Upper lobe of left lung (tissue), 6 donors: ENCODE measurements at regions not wholly inside any gene's neighbourhood (a gene's known extent, or its start where the extent isn't known, plus 50 kb on each side); places are given as distances from the start of the nearest gene placed in this dataset.
"Not testable (repeated sequence)": the region's sequence is repeated elsewhere in the genome, so short reads cannot be mapped to it uniquely, and the experiment has no call there.

Experiments
- ATAC-seq, 2 donors: fragments of 200-7000 bp; cut with Tn5 transposase; one replicate each; pipeline ENCODE4 v1.9.1; 2022; ENCODE audit warnings: mild to moderate bottlenecking in 2 of 2, moderate library complexity in 2 of 2; ENCODE audit not compliant: low FRiP score in 2 of 2
- DNase-seq, 2 donors: peaks; one replicate each; pipeline ENCODE4 v3.0.0-alpha.2; 2019 to 2020
- H3K27ac ChIP-seq, 4 donors: fragments of 200-600 bp; sonication (generic); one replicate each; pipeline ENCODE4 v1.5.1; 2016 to 2019
- H3K27me3 ChIP-seq, 4 donors: fragments of 200-600 bp; sonication (generic); one replicate each; pipeline ENCODE4 v1.5.1; 2017 to 2019
- H3K36me3 ChIP-seq, 4 donors: fragments of 200-600 bp; sonication (generic); one replicate each; pipeline ENCODE4 v1.5.1; 2016 to 2019
- H3K4me1 ChIP-seq, 4 donors: fragments of 200-600 bp; sonication (generic); one replicate each; pipeline ENCODE4 v1.5.1; 2018 to 2019
- H3K4me3 ChIP-seq, 4 donors: fragments of 200-600 bp; sonication (generic); one replicate each; pipeline ENCODE4 v1.5.1; 2017 to 2019; ENCODE audit warnings: mild to moderate bottlenecking in 2 of 4, moderate library complexity in 1 of 4
- H3K9me3 ChIP-seq, 4 donors: fragments of 200-600 bp; sonication (generic); one replicate each; pipeline ENCODE4 v1.5.1; 2018 to 2019
- CTCF ChIP-seq, 6 experiments: fragments of 450-650 bp in 4 of 6; fragments of 200-600 bp in 2 of 6; sonication (generic) in 2 of 6; IDR thresholded peaks; one replicate each; pipeline ENCODE4 v1.5.1; 2016 to 2019; ENCODE audit warnings: antibody characterized with exemption in 6 of 6
- EP300 ChIP-seq, 4 donors: sonication (generic); formaldehyde crosslinking; IDR thresholded peaks; one replicate each; pipeline ENCODE4 v1.5.1; 2017; ENCODE audit warnings: antibody characterized with exemption in 4 of 4, control low read depth in 2 of 4
- POLR2A ChIP-seq, 4 donors: fragments of 450-650 bp; IDR thresholded peaks; one replicate each; pipeline ENCODE4 v1.5.1; 2016 to 2017; ENCODE audit warnings: antibody characterized with exemption in 4 of 4, mild to moderate bottlenecking in 2 of 4
- POLR2AphosphoS5 ChIP-seq, 2 donors: sonication (generic); formaldehyde crosslinking; IDR thresholded peaks; one replicate each; pipeline ENCODE4 v1.5.1; 2017; ENCODE audit warnings: antibody characterized with exemption in 2 of 2
- WGBS, 2 donors: methylation state at CpG; one replicate each; pipeline ENCODE4 v1.1.5; 2017 to 2018; 5-methylcytosine and 5-hydroxymethylcytosine counted together
- donor health status: DM: no; HTN: no; CAD: no; lungs with moderate emphysema.
- donor health status: DM: no; HTN: yes; CAD: no; lungs with severe emphysema.

DNA sequence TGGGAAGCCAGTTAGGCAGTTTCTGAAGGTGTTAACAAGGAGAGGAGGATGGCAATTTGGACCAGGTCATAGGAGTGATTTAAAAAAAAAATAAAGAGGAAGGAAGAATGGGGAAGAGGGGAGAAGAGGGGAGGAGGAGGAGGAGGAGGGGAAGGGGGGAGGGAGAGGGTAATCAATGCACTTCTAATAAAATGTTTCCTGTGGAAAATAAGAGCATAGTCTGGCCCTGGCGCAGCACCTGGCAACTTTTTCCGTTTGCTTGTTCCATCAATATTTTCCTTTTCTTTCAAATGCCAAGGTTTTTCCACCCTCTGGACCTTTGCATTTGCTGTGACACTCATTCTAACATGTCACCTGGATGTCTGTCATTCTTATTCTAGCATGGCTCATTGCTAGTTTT lies 308.2 kb downstream of the PPP1R3A start:
- Histone ChIP-seq H3K9me3 (no peaks in the 10 kb centered on the region), H3K27ac (no peak overlapping the region), H3K4me1 (no peaks in the 10 kb centered on the region), H3K36me3 (no peaks in the 10 kb centered on the region), H3K27me3 (no peaks in the 10 kb centered on the region), H3K4me3 (no peak overlapping the region)
- DNase-seq: no peak
- no peak for ATAC-seq
- 29 to 84% methylated on average over 2 of the region's 2 CpGs for WGBS, 2 donors
- TF ChIP-seq POLR2A (IDR thresholded peaks at IDR 0.05): no peak
- no peak for TF ChIP-seq POLR2AphosphoS5 (IDR thresholded peaks at IDR 0.05)
- TF ChIP-seq CTCF (IDR thresholded peaks at IDR 0.05): no peak
- no peak for TF ChIP-seq EP300 (IDR thresholded peaks at IDR 0.05)

- H3K27me3 ChIP-seq: no peaks in the 10 kb centered on the region
- 87 to 88% methylated on average over 1 of the region's 1 CpG for WGBS, 2 donors
- no peak for TF ChIP-seq POLR2A (IDR thresholded peaks at IDR 0.05)
- TF ChIP-seq EP300 (IDR thresholded peaks at IDR 0.05): no peak
- no peak for TF ChIP-seq POLR2AphosphoS5 (IDR thresholded peaks at IDR 0.05)
- no peak for TF ChIP-seq CTCF (IDR thresholded peaks at IDR 0.05)
- DNase-seq: no peak
- H3K36me3 ChIP-seq: no peaks in the 10 kb centered on the region
- H3K27ac ChIP-seq: no peak overlapping the region
- no peak overlapping the region for H3K4me3 ChIP-seq
- H3K9me3 ChIP-seq: no peaks in the 10 kb centered on the region
- no peaks in the 10 kb centered on the region for H3K4me1 ChIP-seq
- ATAC-seq: no peak
Observed at GRCh38 chr7:113608782-113609181, 310.0 kb downstream of the PPP1R3A start.

- H3K4me3 ChIP-seq: no peak overlapping the region
- H3K4me1 ChIP-seq: no peaks in the 10 kb centered on the region
- DNase-seq (no peak), ATAC-seq (no peak)
- no peaks in the 10 kb centered on the region for H3K27me3 ChIP-seq
- H3K36me3 ChIP-seq: no peaks in the 10 kb centered on the region
- no peaks in the 10 kb centered on the region for H3K9me3 ChIP-seq
- 56 to 63% methylated on average over 3 of the region's 3 CpGs for WGBS, 2 donors
- no peak overlapping the region for H3K27ac ChIP-seq
- no peak for TF ChIP-seq POLR2AphosphoS5 (IDR thresholded peaks at IDR 0.05)
Observed at GRCh38 chr7:113606325-113606724, 312.5 kb downstream of the PPP1R3A start.

- H3K36me3 ChIP-seq, H3K4me3 ChIP-seq, ATAC-seq, DNase-seq, H3K4me1 ChIP-seq, H3K27ac ChIP-seq, H3K9me3 ChIP-seq, H3K27me3 ChIP-seq: not testable (repeated sequence)
- 68 to 80% methylated on average over 2 of the region's 2 CpGs for WGBS, 2 donors
Observed at GRCh38 chr7:113600428-113600827, 318.4 kb downstream of the PPP1R3A start.

DNA sequence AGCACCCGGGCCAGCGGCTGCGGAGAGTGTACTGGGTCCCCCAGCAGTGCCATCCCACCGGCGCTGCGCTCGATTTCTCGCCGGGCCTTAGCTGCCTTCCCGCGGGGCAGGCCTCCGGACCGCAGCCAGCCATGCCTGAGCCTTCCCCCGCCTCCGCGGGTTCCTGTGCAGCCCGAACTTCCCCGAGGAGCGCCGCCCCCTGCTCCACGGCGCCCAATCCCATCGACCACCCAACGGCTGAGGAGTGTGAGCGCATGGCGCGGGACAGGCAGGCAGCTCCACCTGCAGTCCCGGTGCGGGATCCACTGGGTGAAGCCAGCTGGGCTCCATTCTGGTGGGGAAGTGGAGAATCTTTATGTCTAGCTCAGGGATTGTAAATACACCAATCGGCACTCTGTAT lies 325.4 kb downstream of the PPP1R3A start:
- not testable (repeated sequence) for H3K4me1 ChIP-seq, ATAC-seq, H3K27me3 ChIP-seq, H3K36me3 ChIP-seq, H3K27ac ChIP-seq, H3K9me3 ChIP-seq, H3K4me3 ChIP-seq
- whole genome bisulfite sequencing, 2 donors: 89 to 95% methylated on average over 17 to 20 of the region's 30 CpGs
- peak in 1 of 2 donors; percentile 76 for DNase-seq

DNA sequence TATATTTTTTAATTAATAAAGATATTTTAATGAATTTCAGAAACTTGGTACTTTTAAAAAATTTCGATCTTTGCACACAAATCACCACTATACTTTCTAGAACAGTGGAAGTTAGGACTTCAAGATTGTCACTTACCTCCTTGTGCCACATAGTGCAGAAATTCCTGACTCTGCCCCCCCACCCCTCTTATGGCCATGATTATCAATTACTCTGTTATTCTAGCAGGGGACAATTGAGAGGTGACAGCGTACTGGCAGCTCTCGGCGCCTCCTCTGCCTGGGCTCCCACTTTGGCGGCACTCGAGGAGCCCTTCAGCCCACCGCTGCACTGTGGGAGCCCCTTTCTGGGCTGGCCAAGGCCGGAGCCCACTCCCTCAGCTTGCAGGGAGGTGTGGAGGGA lies 325.9 kb downstream of the PPP1R3A start:
- not testable (repeated sequence) for H3K27ac ChIP-seq, H3K9me3 ChIP-seq, H3K27me3 ChIP-seq, H3K4me1 ChIP-seq, ATAC-seq, H3K36me3 ChIP-seq, DNase-seq, H3K4me3 ChIP-seq
- WGBS, 2 donors: 95 to 99% methylated on average over 7 to 8 of the region's 8 CpGs

GRCh38 chr7:113582471-113582870 lies 336.3 kb downstream of the PPP1R3A start:
- H3K9me3 ChIP-seq: no peaks in the 10 kb centered on the region
- no peak overlapping the region for H3K4me3 ChIP-seq
- DNase-seq (no peak), ATAC-seq (no peak)
- no peaks in the 10 kb centered on the region for H3K27me3 ChIP-seq
- no peaks in the 10 kb centered on the region for H3K36me3 ChIP-seq
- no peaks in the 10 kb centered on the region for H3K4me1 ChIP-seq
- no peak overlapping the region for H3K27ac ChIP-seq
- TF ChIP-seq EP300 (IDR thresholded peaks at IDR 0.05): no peak
- no peak for TF ChIP-seq POLR2A (IDR thresholded peaks at IDR 0.05)
- TF ChIP-seq POLR2AphosphoS5 (IDR thresholded peaks at IDR 0.05): no peak
- no peak for TF ChIP-seq CTCF (IDR thresholded peaks at IDR 0.05)

GRCh38 chr7:113563257-113563656 lies 355.6 kb downstream of the PPP1R3A start:
- not testable (repeated sequence) for H3K27ac ChIP-seq, H3K27me3 ChIP-seq, H3K4me1 ChIP-seq, DNase-seq, H3K36me3 ChIP-seq, ATAC-seq, H3K4me3 ChIP-seq, H3K9me3 ChIP-seq
- WGBS, 2 donors: 83 to 87% methylated on average over 8 of the region's 8 CpGs
